ENCODE measurements at regions not wholly inside any gene's neighbourhood (a gene's known extent, or its start where the extent isn't known, plus 50 kb on each side); places are given as distances from the start of the nearest gene placed in this dataset.

DNA sequence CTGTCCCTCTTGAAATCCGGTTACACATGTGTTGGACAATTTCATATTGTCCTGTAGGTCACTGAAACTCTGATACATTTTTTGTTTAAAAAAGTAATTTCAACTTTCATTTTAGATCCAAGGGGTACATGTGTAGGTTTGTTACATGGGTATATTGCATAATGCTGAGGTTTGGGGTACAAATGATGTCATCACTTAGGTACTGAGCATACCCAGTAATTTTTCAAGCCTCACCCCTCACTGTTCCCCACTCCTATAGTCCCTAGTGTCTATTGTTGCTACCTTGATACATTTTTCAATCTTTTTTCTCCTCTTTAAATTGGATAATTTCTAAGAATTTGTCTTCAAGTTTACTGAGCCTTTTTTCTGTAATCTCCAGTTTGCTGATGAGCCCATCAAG is 483.0 kb downstream of the DHX35 start:
- intact Hi-C loops (cut with DNase I), result no loop called here
- no peak for DNase-seq (ENCODE audit: low spot score)

DNA sequence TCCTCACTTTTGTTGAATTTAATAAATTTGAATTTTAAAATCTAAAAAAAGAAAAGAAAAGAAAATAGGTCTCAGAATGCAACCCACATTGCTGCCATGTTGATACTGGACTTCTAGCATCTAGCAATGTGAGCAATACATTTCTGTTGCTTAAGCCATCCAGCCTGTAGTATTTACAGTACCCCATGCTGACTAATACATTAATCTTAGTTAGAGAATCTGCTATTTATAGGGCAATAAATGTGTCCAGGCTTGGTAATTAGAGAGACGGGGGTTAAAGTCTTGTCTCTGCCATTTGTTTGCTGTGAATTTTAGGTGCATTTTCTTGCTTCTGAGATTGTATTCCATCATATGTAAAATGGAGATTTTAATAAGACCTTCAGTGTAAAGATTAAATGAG is 471.3 kb downstream of the DHX35 start:
- DNase-seq (ENCODE audit: low spot score), result no peak
- intact Hi-C loops (cut with DNase I), result no loop called here

DNA sequence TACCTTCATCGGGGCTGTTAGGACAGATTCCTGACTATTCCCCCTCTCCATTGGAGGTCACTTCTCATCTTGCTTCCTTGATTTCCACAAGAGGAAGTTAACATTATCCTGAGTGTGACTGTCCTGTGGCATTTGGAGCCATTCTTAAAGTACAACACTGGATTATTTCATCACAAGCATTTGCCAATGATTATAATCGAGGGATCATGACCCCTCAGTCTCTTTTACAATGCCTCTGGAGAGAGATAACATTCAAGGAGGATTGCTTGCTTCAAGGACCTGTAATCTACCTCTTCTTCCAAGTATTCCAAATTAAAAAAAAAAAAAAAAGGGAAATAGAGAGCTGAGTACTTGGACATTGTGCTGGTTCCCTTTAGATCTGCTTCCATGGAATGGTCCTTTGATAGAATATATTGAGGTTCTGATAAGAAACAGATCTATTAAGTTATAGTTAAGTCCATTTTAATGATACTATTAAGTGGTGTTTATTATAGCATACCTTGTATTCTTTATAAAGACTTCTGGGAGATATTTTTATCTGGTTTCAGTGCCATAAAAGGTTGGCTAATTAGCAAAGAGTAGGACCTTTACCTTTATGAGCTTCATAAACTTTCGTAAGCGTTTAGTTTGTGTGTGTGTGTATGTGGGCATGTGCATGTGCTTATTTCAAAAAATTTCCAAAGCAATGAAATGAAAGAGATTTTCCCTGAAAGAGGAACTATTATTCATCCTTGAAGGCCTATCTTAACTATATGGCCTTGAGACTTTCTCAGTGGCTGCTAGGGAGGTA is 469.1 kb downstream of the DHX35 start:
- DNase-seq (ENCODE audit: low spot score), result no peak
- intact Hi-C loops (cut with DNase I), result no loop called here

DNA sequence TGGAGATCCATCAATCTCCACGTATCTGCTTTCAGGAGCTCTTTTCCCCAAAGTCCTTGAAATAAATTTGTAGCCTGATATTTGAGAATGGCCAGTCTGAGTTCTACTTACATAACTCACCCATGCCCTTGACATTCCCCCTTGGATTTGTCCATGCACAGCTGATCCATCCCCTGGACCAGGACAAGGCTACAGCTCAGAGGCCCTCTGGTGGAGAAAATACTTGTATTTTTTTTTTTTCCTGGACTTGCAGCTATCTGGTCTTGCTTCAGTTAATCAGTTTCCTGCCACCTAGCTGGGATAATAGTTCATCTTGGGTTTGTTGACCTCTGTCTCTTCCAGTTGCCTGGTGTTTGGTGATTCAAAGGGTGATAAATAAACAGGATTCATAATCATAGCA is 467.6 kb downstream of the DHX35 start:
- no peak for DNase-seq (ENCODE audit: low spot score)
- intact Hi-C loops (cut with DNase I), result no loop called here

DNA sequence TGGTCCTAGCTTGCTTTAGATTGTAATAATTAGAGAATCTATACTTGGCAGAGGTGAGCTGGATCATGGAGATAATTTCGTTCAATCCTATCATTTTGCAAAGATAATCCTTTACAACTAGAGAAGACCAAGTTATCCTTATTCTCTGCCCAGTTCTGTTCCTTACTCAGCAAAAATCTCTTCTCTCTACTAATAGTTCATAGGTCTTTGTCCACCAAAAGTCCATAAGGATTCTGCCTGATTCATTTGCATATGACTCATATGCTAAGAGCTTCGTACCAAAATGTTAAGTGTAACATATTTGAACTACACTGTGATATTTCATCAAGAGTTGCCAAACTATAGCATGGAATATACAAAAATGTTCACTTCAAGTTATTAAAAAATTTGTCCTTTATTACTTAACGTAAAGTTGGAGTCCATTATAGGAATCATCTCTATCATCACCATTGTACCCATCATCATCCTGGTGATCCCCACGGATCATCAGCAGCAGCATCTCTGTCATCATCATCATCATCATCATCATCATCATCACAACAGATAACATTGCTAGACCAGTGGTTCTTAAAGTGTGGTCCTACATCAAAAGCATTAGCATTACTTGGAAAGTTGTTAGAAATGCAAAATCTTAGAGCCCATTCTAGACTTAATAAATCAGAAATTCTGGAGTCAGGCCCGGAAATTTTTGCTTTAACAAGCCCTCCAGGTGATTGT is 463.0 kb downstream of the DHX35 start:
- intact Hi-C loops (cut with DNase I), result no loop called here
- no peak for DNase-seq (ENCODE audit: low spot score)

DNA sequence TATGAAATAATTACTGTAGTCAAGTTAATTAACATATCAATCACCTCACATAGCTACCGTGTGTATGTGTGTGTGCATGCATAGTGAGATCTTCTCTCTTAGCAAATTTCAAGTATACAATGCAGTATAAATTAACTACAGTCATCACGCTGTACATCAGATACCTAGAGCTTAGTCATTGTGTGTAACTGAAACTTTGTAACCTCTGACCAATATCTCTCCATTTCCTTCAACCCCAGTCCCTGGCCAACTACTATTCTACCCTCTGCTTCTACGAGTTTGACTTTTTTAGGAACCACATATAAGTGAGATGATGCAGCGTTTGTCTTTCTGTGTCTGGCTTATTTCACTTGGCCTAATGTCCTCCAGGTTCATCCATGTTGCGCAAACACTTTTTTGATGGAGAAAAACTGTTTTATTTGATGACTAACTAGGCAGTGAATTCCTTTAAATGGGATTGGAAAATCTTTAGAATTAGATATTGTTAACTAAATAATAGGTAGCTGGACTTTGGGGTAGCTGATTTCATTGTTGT is 459.5 kb downstream of the DHX35 start:
- intact Hi-C loops (cut with DNase I), result no loop called here
- DNase-seq (ENCODE audit: low spot score), result no peak

DNA sequence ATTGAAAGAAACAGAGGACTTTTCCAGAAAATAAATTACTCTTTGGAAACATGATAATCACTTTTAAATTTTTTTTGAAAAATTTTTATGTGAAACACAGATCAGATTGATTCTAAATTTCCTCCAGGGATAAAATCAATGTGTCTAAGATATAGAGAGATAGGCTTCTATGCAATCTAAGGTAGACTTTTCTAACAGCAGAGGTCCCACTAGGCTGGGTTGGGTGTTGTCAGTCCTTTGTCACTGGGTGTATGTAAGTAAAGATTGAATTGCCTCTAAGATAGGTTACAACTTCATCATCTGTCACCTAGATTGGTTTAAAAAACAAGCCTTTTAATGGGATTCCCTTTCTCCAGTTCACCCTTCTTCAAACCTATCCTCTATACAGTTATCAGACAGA is 449.9 kb downstream of the DHX35 start:
- DNase-seq (ENCODE audit: low spot score), result no peak
- intact Hi-C loops (cut with DNase I), result loop anchor here in 1 of 2 donors (5.0 kb wide), 1 partner anchor 1550 kb away; no protein-coding TSS in a partner anchor

DNA sequence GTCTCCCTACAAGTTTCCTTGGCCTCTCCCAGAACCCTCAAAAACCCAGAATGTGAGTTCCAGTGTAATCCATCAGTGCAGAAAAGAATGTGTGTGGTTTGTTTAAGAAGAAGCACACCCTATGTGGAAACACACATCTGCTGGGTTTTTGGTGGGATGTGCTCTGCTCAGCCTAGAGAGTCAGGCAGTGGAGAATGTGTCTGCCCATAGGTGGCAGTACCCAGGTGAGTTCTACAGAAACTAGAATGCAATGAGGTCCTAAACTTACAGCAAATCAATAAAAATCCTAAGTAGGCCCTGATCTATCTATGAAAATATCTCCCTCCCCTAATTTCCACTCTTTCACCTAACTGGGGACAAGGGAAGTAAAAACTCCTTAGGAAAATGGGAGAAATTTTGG is 437.3 kb downstream of the DHX35 start:
- DNase-seq (ENCODE audit: low spot score), result no peak
- intact Hi-C loops (cut with DNase I), result no loop called here

DNA sequence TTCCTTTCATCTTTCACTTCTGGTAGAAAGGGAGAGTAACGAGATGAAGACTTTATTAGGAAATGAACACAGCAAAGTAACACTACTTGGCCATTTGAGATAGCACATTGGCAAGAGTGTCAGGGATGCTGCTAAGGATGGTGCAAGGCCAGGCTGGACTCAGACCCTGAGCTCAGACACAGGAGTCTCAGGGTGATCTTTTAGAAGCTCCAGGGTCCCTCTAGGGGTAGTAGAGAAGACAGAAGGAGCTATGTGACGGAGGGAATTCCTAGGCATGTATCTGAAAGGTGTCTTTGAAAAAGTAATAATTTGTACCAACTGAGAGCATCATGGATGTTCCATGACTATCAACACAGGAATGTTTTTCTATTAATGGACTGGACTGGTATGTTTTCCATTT is 436.5 kb downstream of the DHX35 start:
- intact Hi-C loops (cut with DNase I), result no loop called here
- no peak for DNase-seq (ENCODE audit: low spot score)

DNA sequence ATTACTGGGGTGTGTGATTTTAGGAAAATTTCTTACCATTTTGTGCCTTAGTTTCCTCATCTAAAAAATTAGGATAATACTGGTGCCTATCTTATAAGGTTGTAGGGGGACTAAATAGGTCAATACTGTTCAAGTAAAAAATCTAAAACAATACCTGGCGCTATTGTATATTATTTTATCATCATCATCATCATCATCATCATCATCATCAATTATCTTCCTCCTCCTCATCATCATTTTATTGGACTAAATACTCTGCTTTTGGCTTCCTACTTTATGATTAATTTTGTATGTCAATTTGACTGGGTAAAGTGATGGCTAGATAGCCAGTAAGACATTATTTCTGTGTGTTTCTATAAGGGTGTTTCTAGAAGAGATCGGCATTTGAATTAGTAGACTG is 435.5 kb downstream of the DHX35 start:
- intact Hi-C loops (cut with DNase I), result no loop called here

DNA sequence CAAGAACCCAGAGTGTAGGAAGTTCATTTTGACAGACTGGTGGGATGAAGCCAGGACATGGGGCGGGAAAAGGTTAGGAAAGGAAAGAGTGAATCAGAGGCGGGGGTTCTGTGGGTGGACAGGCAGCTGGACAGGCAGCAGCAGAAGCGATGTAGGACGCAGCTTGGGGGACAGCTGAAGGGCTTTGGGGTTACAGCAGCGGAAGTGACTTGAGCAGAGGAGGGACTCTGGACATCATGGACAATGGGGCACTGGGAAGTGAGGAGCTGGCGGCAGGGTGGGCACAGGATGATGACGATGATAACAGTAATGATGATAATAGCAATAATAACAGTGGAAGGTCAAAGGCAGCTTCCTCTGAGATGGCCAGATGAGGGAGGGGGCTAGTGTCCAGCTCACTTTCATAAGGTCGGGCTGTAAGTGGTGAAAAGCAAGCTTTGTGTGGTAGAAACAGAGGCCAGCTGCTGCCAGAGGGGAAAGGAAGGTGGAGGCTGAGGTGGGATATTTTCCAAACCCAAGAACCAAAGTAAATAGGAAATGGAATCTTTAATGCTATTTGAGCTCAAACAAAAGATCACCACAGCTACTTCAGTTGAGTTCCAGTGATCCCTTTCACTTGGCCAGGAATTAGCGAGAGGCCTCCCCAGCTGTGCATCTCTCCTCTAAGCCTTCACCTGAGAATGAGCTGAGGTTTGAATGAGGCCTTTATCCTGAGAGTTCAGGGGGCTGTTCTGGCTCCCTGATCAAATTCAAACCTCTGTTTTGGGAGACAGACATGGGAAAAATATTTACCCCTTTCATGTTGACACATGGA is 433.5 kb downstream of the DHX35 start:
- intact Hi-C loops (cut with DNase I), result no loop called here
- DNase-seq (ENCODE audit: low spot score), result no peak

More for the DNA sequence above, 435.5 kb downstream of the DHX35 start:
- DNase-seq (ENCODE audit: low spot score), result no peak

DNA sequence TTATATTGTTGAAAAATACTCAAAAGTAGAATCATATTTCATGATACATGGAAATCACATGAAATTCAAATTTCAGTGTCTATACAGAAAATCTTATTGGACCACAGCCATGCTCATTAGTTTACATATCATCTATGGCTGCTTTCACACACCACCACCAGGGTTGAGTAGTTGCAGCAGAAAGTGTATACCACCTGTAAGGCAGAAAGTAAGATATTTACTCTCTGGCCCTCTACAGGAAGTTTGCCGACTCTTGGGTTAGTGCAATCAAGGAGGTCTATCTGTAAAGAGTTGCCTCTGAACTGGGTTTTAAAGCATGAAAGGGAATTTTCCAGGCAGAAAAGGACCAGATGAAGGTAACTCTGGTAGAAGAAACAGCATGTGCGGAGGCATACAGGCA is 432.3 kb downstream of the DHX35 start:
- intact Hi-C loops (cut with DNase I), result no loop called here
- no peak for DNase-seq (ENCODE audit: low spot score)

DNA sequence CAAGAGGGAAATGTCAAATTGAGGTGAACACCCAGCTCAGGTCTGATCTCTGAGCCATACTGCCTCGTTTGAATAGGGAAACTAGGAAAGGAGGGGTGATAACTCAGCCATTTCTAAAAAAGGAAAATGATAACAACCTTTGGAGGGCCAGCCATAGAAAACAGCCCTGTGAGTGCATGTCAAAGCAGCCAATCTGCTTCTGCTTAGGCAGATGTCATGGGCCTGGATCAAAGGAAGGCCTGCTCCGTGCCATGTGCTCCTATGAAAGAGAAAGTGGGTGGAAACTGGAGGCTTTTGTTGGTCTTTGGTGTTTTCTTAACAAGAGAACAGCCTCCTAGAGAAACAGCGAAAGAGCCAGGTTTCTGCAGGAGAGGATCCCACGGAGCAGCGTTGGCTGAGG is 428.0 kb downstream of the DHX35 start:
- intact Hi-C loops (cut with DNase I), result no loop called here
- no peak for DNase-seq (ENCODE audit: low spot score)

DNA sequence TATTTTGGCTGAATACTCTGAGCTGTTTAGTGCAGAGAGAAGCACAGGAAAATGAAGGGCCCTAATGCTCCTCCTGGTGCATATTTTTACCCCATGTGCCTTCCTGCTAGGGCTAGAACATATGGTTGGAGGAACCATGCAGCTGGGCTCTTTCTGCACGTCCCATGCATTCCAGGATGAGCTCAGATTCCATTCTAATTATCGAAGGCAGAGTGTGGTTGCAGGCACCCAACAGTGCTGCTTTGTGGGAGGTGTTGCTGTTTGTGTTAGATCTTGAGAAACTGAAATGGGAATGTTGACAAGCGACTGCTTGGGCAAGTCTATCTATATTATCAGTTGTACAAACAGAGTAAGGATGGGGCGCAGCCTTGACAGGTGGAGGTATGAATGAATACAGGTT is 419.5 kb downstream of the DHX35 start:
- no peak for DNase-seq (ENCODE audit: low spot score)
- intact Hi-C loops (cut with DNase I), result no loop called here

DNA sequence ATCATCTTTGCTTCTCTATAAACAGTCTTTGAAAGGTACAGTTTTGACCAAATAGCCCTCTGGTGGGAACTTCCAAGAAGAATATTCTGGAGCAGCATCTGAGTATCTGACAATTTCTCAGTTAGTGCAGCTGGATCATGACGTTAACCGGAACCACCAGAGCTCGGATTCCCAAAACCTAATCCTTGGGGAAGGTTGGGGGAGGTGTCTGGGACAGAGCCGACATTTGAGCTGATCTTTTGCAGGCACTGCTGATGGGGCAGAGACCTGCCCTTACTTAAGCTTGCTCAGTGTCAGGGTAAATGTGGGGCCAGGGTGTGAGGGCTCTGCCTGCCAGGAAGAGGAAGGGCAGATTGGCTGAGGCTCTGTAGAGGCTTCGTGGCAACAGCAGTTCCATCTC is 416.6 kb downstream of the DHX35 start:
- intact Hi-C loops (cut with DNase I), result no loop called here
- DNase-seq (ENCODE audit: low spot score), result no peak

DNA sequence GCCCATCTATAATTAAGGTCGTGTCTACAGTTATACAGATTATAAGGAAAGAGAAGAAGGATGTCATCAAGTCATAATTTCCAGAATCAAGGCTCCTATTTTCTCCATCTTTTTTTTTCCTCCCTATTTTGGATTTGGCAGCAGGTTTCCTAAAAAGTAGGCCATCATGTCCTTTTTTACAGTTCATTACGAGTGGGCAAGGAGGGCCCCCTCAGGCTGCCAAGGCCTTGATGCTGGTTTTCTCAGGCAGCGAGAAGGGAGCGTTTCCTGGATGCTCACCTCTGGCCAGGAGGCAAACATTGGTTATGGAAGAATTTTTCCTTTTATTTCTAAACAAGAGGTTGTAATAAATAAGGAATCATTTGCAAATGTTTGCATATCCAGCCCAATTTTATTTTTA is 414.6 kb downstream of the DHX35 start:
- no peak for DNase-seq (ENCODE audit: low spot score)
- intact Hi-C loops (cut with DNase I), result no loop called here

DNA sequence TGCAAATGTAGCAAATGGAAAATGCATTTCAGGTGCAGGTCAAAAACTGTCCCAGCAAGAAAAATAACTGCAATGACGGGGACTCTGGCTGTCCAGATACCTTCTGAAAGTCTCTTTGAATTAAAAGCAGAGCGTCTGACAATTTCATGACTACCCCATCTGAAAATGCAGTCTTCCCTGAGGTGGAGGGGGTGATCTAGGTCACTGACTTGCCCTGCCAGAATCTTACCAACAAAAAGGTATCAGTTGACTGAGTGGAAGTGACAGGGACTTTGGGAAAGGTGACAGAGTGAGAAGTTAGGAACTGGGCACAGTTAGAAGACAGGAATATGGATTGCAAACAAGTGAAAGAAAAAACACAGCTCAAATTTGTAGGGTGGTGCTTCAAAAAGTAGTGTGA is 402.2 kb downstream of the DHX35 start:
- no peak for DNase-seq (ENCODE audit: low spot score)
- intact Hi-C loops (cut with DNase I), result no loop called here

DNA sequence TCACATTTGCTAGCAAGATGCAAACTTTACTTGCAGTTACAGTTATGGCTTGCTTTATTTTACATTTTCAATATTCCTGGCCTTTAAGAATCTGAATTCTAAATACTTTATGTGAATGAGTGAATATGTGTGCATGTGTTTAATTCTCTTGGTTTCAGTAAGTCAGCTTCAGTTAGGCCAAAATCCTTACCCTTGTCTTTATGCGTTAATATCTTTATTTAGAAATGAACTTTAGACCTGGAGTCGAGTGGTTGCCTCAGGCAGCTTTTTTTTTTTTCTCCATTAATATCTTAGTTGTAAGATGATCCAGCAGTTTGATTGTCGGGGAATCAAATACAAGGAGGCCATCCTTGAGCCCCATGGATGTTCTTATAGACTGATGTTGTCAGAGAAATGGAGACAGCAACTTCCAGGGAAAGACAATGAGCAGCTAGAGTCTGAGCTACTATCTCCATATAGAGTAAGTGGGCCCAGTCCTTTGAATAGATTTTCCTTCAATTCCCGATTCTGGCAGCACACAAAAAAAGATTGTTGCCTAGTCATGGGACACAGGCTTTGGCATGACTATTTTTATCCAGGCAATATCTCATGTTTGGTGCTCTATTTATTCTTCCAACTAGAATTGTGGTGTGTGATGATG is 398.0 kb downstream of the DHX35 start:
- no peak for DNase-seq (ENCODE audit: low spot score)
- intact Hi-C loops (cut with DNase I), result no loop called here

DNA sequence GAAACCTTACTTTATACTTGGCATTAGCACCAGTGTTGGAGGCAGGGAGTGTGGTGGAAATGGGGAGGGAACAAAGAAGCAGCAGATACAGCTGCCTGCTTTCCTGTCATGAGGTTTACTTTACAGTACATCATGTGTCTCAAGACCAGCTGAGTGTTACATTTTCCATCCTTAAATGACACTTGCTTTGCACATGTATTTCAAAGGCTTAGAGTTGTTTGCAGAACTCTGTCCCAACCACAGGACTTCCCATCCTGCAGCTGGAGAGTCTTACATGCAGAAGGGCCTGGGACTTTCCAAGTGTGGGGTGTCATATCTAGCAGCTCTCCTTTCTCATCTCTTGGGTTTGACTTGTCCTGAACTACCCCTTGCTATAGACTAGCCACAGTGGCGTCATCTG is 395.9 kb downstream of the DHX35 start:
- no peak for DNase-seq (ENCODE audit: low spot score)
- intact Hi-C loops (cut with DNase I), result no loop called here

DNA sequence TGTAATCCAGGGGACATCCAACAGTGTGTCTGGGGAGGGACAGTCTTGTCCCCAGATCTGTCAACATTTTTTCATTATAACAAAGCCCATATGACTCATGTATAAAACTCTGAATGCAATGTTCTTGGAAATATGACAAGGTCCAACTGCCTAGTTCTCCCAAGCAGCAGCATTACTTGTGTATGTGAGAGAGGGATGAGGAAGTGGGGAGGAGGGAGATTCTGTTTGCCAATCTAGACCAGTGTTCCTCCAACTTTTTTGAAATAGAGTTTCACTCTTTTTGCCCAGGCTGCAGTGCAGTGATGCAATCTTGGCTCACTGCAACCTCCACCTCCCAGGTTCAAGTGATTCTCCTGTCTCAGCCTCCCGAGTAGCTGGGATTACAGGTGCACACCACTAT is 394.8 kb downstream of the DHX35 start:
- no peak for DNase-seq (ENCODE audit: low spot score)
- intact Hi-C loops (cut with DNase I), result no loop called here
